ENCODE measurements at regions not wholly inside any gene's neighbourhood (a gene's known extent, or its start where the extent isn't known, plus 50 kb on each side); places are given as distances from the start of the nearest gene placed in this dataset.
A peak's percentile ranks its signal among the peaks of the same experiment; 100 is the strongest.

DNA sequence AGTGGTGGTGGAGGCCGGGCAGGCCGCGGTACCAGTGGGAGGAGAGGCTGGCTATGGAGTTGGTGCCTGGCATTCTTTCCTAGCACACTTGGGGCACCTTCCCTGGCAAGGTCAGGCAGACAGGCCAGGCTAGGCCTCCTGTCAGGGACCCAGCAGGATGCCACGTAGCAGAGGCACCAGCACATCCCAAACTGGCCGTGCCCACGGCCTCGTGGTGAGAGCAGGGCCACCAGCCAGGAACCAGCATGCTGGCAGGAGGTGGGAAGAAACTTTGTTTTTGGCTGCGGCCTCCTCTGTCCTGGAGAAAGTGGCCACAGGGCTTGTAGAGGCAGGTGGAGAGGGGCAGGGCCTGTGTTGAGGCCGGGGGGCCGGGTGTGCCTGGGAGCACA is 57.6 kb upstream of the CBFA2T3 start:
- no peak overlapping the region for H3K27ac ChIP-seq (ENCODE audit: low read depth)
- no peaks in the 10 kb centered on the region for H3K36me3 Mint-ChIP-seq (ENCODE audit: low read depth)
- DNase-seq (ENCODE audit: low spot score) (no peak), ATAC-seq (no peak; the same call in 2 of the 3 replicates)
- H3K4me3 ChIP-seq = no peak overlapping the region
- H3K27me3 Mint-ChIP-seq (ENCODE audit: insufficient read depth, low read depth, poor library complexity) = peaks cover 11% of the 10 kb centered on the region
- H3K4me2 ChIP-seq = no peak overlapping the region
- TF ChIP-seq STAT1 (IDR thresholded peaks at IDR 0.05; ENCODE audit: unreplicated experiment) = no peak
- no peak for TF ChIP-seq EZH2 (IDR thresholded peaks at IDR 0.05; ENCODE audit: low read depth, unreplicated experiment)
- no peak for TF ChIP-seq NANOG (IDR thresholded peaks at IDR 0.05; ENCODE audit: borderline replicate concordance)
- no peak for TF ChIP-seq ZNF331 (CRISPR knock-in tag; IDR thresholded peaks at IDR 0.05; ENCODE audit: low read depth)
- TF ChIP-seq, protein P1, sequence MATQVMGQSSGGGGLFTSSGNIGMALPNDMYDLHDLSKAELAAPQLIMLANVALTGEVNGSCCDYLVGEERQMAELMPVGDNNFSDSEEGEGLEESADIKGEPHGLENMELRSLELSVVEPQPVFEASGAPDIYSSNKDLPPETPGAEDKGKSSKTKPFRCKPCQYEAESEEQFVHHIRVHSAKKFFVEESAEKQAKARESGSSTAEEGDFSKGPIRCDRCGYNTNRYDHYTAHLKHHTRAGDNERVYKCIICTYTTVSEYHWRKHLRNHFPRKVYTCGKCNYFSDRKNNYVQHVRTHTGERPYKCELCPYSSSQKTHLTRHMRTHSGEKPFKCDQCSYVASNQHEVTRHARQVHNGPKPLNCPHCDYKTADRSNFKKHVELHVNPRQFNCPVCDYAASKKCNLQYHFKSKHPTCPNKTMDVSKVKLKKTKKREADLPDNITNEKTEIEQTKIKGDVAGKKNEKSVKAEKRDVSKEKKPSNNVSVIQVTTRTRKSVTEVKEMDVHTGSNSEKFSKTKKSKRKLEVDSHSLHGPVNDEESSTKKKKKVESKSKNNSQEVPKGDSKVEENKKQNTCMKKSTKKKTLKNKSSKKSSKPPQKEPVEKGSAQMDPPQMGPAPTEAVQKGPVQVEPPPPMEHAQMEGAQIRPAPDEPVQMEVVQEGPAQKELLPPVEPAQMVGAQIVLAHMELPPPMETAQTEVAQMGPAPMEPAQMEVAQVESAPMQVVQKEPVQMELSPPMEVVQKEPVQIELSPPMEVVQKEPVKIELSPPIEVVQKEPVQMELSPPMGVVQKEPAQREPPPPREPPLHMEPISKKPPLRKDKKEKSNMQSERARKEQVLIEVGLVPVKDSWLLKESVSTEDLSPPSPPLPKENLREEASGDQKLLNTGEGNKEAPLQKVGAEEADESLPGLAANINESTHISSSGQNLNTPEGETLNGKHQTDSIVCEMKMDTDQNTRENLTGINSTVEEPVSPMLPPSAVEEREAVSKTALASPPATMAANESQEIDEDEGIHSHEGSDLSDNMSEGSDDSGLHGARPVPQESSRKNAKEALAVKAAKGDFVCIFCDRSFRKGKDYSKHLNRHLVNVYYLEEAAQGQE (IDR thresholded peaks at IDR 0.05; ENCODE audit: unreplicated experiment) = no peak
- no peak for TF ChIP-seq CREB1 (CRISPR knock-in tag; IDR thresholded peaks at IDR 0.05; ENCODE audit: low read depth)
- no peak for TF ChIP-seq POLR2AphosphoS5 (IDR thresholded peaks at IDR 0.05; ENCODE audit: low read depth)
- TF ChIP-seq EZH2phosphoT487 (IDR thresholded peaks at IDR 0.05; ENCODE audit: unreplicated experiment) = no peak
- TF ChIP-seq, protein P2, sequence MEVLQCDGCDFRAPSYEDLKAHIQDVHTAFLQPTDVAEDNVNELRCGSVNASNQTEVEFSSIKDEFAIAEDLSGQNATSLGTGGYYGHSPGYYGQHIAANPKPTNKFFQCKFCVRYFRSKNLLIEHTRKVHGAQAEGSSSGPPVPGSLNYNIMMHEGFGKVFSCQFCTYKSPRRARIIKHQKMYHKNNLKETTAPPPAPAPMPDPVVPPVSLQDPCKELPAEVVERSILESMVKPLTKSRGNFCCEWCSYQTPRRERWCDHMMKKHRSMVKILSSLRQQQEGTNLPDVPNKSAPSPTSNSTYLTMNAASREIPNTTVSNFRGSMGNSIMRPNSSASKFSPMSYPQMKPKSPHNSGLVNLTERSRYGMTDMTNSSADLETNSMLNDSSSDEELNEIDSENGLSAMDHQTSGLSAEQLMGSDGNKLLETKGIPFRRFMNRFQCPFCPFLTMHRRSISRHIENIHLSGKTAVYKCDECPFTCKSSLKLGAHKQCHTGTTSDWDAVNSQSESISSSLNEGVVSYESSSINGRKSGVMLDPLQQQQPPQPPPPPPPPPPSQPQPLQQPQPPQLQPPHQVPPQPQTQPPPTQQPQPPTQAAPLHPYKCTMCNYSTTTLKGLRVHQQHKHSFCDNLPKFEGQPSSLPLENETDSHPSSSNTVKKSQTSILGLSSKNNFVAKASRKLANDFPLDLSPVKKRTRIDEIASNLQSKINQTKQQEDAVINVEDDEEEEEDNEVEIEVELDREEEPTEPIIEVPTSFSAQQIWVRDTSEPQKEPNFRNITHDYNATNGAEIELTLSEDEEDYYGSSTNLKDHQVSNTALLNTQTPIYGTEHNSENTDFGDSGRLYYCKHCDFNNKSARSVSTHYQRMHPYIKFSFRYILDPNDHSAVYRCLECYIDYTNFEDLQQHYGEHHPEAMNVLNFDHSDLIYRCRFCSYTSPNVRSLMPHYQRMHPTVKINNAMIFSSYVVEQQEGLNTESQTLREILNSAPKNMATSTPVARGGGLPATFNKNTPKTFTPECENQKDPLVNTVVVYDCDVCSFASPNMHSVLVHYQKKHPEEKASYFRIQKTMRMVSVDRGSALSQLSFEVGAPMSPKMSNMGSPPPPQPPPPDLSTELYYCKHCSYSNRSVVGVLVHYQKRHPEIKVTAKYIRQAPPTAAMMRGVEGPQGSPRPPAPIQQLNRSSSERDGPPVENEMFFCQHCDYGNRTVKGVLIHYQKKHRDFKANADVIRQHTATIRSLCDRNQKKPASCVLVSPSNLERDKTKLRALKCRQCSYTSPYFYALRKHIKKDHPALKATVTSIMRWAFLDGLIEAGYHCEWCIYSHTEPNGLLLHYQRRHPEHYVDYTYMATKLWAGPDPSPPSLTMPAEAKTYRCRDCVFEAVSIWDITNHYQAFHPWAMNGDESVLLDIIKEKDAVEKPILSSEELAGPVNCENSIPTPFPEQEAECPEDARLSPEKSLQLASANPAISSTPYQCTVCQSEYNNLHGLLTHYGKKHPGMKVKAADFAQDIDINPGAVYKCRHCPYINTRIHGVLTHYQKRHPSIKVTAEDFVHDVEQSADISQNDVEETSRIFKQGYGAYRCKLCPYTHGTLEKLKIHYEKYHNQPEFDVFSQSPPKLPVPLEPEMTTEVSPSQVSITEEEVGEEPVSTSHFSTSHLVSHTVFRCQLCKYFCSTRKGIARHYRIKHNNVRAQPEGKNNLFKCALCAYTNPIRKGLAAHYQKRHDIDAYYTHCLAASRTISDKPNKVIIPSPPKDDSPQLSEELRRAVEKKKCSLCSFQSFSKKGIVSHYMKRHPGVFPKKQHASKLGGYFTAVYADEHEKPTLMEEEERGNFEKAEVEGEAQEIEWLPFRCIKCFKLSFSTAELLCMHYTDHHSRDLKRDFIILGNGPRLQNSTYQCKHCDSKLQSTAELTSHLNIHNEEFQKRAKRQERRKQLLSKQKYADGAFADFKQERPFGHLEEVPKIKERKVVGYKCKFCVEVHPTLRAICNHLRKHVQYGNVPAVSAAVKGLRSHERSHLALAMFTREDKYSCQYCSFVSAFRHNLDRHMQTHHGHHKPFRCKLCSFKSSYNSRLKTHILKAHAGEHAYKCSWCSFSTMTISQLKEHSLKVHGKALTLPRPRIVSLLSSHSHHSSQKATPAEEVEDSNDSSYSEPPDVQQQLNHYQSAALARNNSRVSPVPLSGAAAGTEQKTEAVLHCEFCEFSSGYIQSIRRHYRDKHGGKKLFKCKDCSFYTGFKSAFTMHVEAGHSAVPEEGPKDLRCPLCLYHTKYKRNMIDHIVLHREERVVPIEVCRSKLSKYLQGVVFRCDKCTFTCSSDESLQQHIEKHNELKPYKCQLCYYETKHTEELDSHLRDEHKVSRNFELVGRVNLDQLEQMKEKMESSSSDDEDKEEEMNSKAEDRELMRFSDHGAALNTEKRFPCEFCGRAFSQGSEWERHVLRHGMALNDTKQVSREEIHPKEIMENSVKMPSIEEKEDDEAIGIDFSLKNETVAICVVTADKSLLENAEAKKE (CRISPR knock-in tag; IDR thresholded peaks at IDR 0.05) = no peak
- H3K9me2 ChIP-seq (ENCODE audit: insufficient read depth) = no peaks in the 10 kb centered on the region
- H3K4me1 ChIP-seq (ENCODE audit: insufficient read depth) = no peaks in the 10 kb centered on the region
- H3F3A ChIP-seq (replicated peaks; ENCODE audit: low read depth) = no peaks in the 10 kb centered on the region
- no peaks in the 10 kb centered on the region for H4K20me1 ChIP-seq (replicated peaks; ENCODE audit: insufficient read depth)
- no peak overlapping the region for H3K27ac Mint-ChIP-seq
- H2AFZ ChIP-seq = peak overlapping the region; percentile 63; the same call in 1 of the 2 replicates
- peaks cover 9% of the 10 kb centered on the region; the same call in 2 of the 3 replicates for H3K9me3 Mint-ChIP-seq
- no peaks in the 10 kb centered on the region for H3K36me3 ChIP-seq (ENCODE audit: insufficient read depth)
- H3K79me2 ChIP-seq (replicated peaks; ENCODE audit: insufficient read depth) = no peaks in the 10 kb centered on the region
- peaks cover 19% of the 10 kb centered on the region for H3K4me1 Mint-ChIP-seq
- no peak overlapping the region for H3K4me3 Mint-ChIP-seq
- no peaks in the 10 kb centered on the region for H3K27me3 ChIP-seq (ENCODE audit: insufficient read depth)

Measured in GM23338 (cell line).